ENCODE measurements at regions not wholly inside any gene's neighbourhood (a gene's known extent, or its start where the extent isn't known, plus 50 kb on each side); places are given as distances from the start of the nearest gene placed in this dataset.

DNA sequence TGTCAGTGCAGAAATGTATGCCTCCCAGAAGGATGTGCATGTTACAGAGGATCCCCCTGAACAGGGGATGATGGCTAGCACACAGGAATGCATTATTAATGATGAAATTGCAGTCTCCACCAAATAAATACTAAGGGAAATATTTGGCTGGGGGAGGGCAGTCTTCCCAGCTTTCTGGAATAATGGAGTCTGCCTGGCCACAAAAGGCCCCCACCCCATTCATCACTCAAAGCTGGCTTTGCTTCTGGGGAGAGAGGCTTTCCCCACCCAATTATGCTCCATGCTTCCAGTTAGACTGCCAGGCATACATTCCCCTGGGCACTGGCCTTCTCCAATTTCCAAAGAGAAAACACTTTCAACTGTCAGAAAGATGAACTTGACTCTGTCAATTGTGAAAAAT, 302.7 kb downstream of the SIPA1L2 start:
- no peak for TF ChIP-seq FOXJ3 (CRISPR knock-in tag; IDR thresholded peaks at IDR 0.05)
- TF ChIP-seq ZBTB33 (IDR thresholded peaks at IDR 0.05; ENCODE audit: borderline replicate concordance, low read depth): no peak
- no peak for TF ChIP-seq EP300 (IDR thresholded peaks at IDR 0.05; ENCODE audit: borderline replicate concordance in 1 of 2, low read depth in 1 of 2, low read length in 1 of 2)
- TF ChIP-seq, protein P1, sequence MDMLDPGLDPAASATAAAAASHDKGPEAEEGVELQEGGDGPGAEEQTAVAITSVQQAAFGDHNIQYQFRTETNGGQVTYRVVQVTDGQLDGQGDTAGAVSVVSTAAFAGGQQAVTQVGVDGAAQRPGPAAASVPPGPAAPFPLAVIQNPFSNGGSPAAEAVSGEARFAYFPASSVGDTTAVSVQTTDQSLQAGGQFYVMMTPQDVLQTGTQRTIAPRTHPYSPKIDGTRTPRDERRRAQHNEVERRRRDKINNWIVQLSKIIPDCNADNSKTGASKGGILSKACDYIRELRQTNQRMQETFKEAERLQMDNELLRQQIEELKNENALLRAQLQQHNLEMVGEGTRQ (IDR thresholded peaks at IDR 0.05; ENCODE audit: borderline replicate concordance, low read depth, low read length): no peak
- TF ChIP-seq SMC3 (IDR thresholded peaks at IDR 0.05; ENCODE audit: low read depth, low read length): no peak
- TF ChIP-seq SIN3A (IDR thresholded peaks at IDR 0.05; ENCODE audit: borderline replicate concordance, low read depth, low read length): no peak
- TF ChIP-seq YY1 (IDR thresholded peaks at IDR 0.05; ENCODE audit: low read depth): no peak
- CTCF ChIA-PET: no interaction called here
- POLR2A ChIA-PET: no interaction called here

GRCh38 chr1:232322162-232322734, 307.7 kb downstream of the SIPA1L2 start:
- H3K9me3 ChIP-seq: no peaks in the 10 kb centered on the region
- H3F3A ChIP-seq (replicated peaks; ENCODE audit: insufficient read depth): no peaks in the 10 kb centered on the region
- H4K20me1 ChIP-seq (ENCODE audit: insufficient read depth): no peaks in the 10 kb centered on the region
- no peak overlapping the region for H3K4me3 ChIP-seq (ENCODE audit: low read depth in 2 of 2, low read length in 1 of 2)
- no peak overlapping the region for H3K9ac ChIP-seq
- 39% methylated on average over 5 of the region's 5 CpGs for WGBS (ENCODE audit: low lambda C conversion rate)
- no peak overlapping the region for H2AFZ ChIP-seq (ENCODE audit: low read depth)
- TF ChIP-seq CTCF (IDR thresholded peaks at IDR 0.05) (no peak), IRF3 (IDR thresholded peaks at IDR 0.05; ENCODE audit: low read depth, low read length) (no peak), TEAD4 (IDR thresholded peaks at IDR 0.05; ENCODE audit: borderline replicate concordance, insufficient read depth) (no peak), EZH2phosphoT487 (IDR thresholded peaks at IDR 0.05; ENCODE audit: borderline replicate concordance, low read depth) (no peak)
- CTCF ChIA-PET: no interaction called here
- H3K4me2 ChIP-seq: no peak overlapping the region
- no peak for DNase-seq
- H3K4me1 ChIP-seq (ENCODE audit: control insufficient read depth in 1 of 2, insufficient read depth in 2 of 2, low read depth in 1 of 2, low read length in 1 of 2): peaks cover 0 to 12% of the 10 kb centered on the region in 2 experiments; a peak in 2 of 4 replicates
- H3K36me3 ChIP-seq (replicated peaks in 1 of 2; ENCODE audit: control insufficient read depth in 1 of 2, insufficient read depth in 2 of 2, low read length in 1 of 2): no peaks in the 10 kb centered on the region
- no peaks in the 10 kb centered on the region for H3K79me2 ChIP-seq (ENCODE audit: insufficient read depth)
- no peaks in the 10 kb centered on the region for H3K9me2 ChIP-seq
- H3K27me3 ChIP-seq (ENCODE audit: insufficient read depth): no peaks in the 10 kb centered on the region
- no peak overlapping the region for H3K27ac ChIP-seq (ENCODE audit: low read depth in 2 of 2, low read length in 1 of 2)
- POLR2A ChIA-PET: no interaction called here

More for the DNA sequence above, 302.7 kb downstream of the SIPA1L2 start:
- Histone ChIP-seq H2AFZ (ENCODE audit: low read depth) (no peak overlapping the region), H3K9me2 (no peaks in the 10 kb centered on the region), H3K4me3 (ENCODE audit: low read depth in 2 of 2, low read length in 1 of 2) (no peak overlapping the region), H3K4me2 (no peak overlapping the region), H3K79me2 (ENCODE audit: insufficient read depth) (no peaks in the 10 kb centered on the region), H3K27ac (ENCODE audit: low read depth in 2 of 2, low read length in 1 of 2) (no peak overlapping the region), H3K36me3 (replicated peaks in 1 of 2; ENCODE audit: control insufficient read depth in 1 of 2, insufficient read depth in 2 of 2, low read length in 1 of 2) (no peaks in the 10 kb centered on the region), H3K9me3 (no peaks in the 10 kb centered on the region), H4K20me1 (ENCODE audit: insufficient read depth) (no peaks in the 10 kb centered on the region), H3K4me1 (ENCODE audit: control insufficient read depth in 1 of 2, insufficient read depth in 2 of 2, low read depth in 1 of 2, low read length in 1 of 2) (no peaks in the 10 kb centered on the region; a peak in 1 of 4 replicates), H3K9ac (no peak overlapping the region), H3F3A (replicated peaks; ENCODE audit: insufficient read depth) (no peaks in the 10 kb centered on the region), H3K27me3 (ENCODE audit: insufficient read depth) (no peaks in the 10 kb centered on the region)
- no peak for DNase-seq

Data from SK-N-SH (cell line).